Astrocyte (in vitro differentiated cells and primary cell): ENCODE measurements at regions not wholly inside any gene's neighbourhood (a gene's known extent, or its start where the extent isn't known, plus 50 kb on each side); places are given as distances from the start of the nearest gene placed in this dataset.

Experiments used
- CTCF ChIP-seq: IDR thresholded peaks from 2 replicates; pipeline ENCODE4 v1.5.1; 2011; ENCODE audit warnings: low read depth, mild to moderate bottlenecking, inconsistent platforms, low read length, moderate library complexity; ENCODE audit not compliant: insufficient read depth
- EZH2 ChIP-seq: IDR thresholded peaks from 2 replicates; pipeline ENCODE4 v1.6.1; 2012; ENCODE audit warnings: mild to moderate bottlenecking, low read length, inconsistent platforms; ENCODE audit not compliant: insufficient read depth

- TF ChIP-seq CTCF: no peak
- no peak for TF ChIP-seq EZH2
Measured at GRCh38 chr16:14384745-14385144, 245.3 kb downstream of the PARN start.
